T-helper 22 cell (primary cell): ENCODE measurements at regions not wholly inside any gene's neighbourhood (a gene's known extent, or its start where the extent isn't known, plus 50 kb on each side); places are given as distances from the start of the nearest gene placed in this dataset.

Experiments used
- DNase-seq: peaks from one replicate; pipeline ENCODE4 v3.0.0-alpha.2; 2020; ENCODE audit warnings: low read depth

DNA sequence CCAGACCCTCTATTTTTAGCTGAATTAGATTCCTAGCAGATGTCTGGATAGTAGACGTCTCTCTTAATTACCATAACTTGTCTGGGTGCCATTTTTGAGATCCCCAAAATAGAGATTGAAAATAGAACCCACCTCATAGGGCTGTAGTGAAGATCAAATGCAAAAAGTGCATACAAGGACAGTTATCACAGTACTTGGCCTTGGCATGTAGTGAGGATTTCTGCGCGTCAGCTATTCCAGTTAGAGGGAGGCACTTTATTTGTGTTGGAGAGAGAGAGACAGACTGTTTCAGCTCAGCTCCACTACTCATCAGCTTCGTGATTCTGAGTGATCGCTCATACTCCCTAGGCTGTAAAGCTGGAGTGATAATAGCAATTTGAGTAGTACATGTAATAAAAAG, 59.6 kb upstream of the CDH13 start:
- no peak for DNase-seq

GRCh38 chr16:82563401-82563800, 63.4 kb upstream of the CDH13 start:
- DNase-seq = no peak

GRCh38 chr16:82562183-82562683, 64.5 kb upstream of the CDH13 start:
- no peak for DNase-seq

DNA sequence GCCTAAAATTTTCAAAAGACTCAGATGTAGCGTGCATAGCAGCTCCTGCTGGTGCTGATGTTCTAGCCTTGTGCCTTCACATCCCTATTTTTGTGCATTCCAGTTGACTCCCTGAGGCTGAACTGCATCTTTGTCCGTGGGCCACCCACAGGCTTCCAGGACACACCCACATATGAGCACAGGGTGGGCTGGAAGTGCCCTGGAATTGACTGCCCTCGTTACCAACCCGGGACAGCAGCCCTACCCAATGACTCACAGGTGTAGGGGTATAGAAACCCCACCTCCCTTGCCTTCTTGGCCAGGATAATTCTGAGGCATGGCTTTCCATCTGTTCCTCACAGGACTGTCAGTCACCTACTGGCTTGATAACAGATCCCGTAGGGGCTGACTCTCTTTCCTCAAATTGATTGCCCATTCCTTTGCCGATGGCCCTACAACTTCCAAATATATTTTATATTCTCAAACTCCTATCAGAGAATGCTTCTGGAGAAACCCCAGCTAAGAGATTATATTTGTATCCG, 65.9 kb upstream of the CDH13 start:
- DNase-seq = no peak

GRCh38 chr16:82544378-82545160, 82.2 kb upstream of the CDH13 start:
- no peak for DNase-seq

DNA sequence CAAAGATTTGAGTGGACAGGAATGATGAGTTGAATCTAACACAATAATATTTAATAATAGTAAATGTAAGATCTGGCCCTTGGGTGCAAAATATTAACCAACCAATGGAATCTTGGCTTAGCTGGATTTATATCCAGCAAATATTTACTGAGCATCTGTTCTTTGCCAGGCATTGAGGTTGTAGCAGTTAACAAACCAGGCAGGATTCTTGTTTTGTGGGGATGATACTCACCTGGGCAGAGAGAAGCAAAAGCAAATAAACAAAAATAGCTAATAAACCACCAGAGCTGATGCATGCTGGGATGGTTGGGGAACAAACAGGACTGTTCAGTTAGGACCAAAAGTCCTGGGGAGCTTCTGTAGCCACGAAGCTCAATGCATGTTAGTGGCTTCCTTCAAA, 84.1 kb upstream of the CDH13 start:
- DNase-seq = no peak

- DNase-seq = no peak
These were observed 85.7 kb upstream of the CDH13 start for GRCh38 chr16:82541103-82541502.

DNA sequence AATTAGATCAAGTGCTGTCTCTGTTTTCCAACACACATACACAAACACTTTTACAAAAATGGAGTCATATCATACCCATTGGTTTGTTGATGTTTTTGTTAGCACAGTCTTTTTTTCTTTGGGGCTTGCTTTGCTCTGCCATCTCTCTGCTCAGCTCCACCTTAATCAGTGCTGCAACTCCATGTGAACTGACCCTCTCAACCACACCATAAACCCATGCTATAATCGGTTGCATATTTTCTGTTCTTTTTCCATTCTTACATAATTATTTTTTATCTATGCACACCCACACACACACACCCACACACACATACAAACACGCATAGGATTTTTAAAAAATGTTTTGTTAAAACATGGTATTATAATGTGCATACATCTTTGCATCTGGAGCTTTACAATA, 91.0 kb upstream of the CDH13 start:
- no peak for DNase-seq

GRCh38 chr16:82535262-82535661, 91.5 kb upstream of the CDH13 start:
- DNase-seq = no peak

- no peak for DNase-seq
These were observed 93.6 kb upstream of the CDH13 start for GRCh38 chr16:82533189-82533588.

GRCh38 chr16:82530883-82531282, 95.9 kb upstream of the CDH13 start:
- no peak for DNase-seq

- DNase-seq = no peak
These were observed 99.7 kb upstream of the CDH13 start for GRCh38 chr16:82527101-82527500.

DNA sequence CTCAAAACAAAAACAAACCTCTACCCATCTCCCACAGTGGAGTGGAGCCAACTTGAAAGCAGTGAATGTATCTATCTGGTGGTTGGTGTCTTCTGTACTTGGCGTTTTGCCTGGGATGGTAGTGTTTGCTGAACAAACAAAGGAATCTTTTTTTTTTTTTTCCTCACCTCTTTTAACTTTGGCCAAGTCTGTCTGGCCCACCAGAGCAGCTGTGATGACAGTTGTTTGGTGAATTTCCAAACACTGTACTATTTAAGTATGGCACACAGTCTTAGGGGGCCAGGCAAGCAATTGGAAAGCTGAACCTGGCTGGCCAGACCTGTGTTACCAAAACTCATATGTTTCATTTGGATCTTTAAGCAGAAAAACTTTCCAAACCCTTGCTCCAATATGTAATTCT, 101.8 kb upstream of the CDH13 start:
- no peak for DNase-seq

- DNase-seq = no peak
These were observed 103.0 kb upstream of the CDH13 start for GRCh38 chr16:82523815-82524214.

- no peak for DNase-seq
These were observed 104.7 kb upstream of the CDH13 start for GRCh38 chr16:82522026-82522425.

DNA sequence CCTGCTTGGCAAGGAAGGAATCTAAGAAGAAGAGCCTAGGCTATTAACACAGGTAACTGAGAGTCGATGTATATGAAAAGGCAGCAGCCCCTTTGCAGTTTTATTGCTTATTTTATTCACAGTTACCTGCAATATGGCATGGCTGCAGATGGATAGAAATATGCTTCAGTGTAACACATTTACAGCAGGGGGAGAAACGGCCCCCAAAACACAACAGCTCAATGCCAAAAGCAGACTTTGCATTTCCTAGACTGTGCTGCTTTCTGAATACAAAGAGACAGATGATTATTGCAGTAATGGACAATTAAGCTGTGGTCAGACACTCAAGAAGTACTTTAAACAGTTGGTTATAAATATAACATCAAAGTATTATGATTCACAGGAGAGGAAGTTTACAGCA, 108.0 kb upstream of the CDH13 start:
- DNase-seq = no peak

GRCh38 chr16:82514262-82514661, 112.5 kb upstream of the CDH13 start:
- no peak for DNase-seq

- no peak for DNase-seq
These were observed 115.9 kb upstream of the CDH13 start for GRCh38 chr16:82510789-82511305.

- DNase-seq = no peak
These were observed 116.9 kb upstream of the CDH13 start for GRCh38 chr16:82509691-82510430.

GRCh38 chr16:82506692-82507670, 119.8 kb upstream of the CDH13 start:
- DNase-seq = no peak

DNA sequence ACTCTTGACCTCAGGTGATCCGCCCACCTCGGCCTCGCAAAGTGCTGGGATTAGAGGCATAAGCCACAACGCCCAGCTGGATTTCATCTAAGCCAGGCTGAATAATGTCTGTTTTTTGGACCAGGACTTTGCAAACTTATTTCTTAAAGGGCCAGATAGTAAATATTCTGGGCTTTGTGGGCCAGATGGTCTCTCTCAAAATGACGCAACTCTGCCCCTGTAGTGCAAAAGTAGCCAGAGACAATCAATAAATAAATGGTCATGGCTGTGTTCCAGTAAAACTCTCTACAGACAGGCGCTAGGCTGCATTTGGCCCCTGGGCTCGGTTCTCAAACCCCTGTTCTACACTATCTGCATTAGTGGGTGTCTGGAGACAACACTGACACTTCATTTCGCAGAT, 121.9 kb upstream of the CDH13 start:
- no peak for DNase-seq

DNA sequence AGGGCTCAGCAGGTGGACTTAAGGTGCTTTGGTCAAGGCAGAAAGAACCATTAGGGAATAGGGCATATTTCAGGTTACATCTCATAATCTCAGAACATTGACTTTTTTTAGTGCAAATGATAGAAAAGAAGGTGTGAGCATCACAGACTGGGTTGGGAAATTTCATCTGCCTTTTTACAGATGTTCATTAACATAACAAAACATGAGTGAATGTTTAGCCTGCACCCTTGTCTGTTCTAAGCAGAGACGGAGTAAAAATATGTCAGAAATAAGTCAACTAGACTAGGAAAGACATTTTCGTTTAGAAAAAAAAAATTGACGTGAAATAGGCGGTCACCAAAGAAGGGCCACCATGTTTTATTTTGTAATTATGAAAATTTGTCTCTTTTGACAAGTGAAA, 127.5 kb upstream of the CDH13 start:
- DNase-seq = no peak
